NCI-H1105 (cell line): ENCODE measurements at regions not wholly inside any gene's neighbourhood (a gene's known extent, or its start where the extent isn't known, plus 50 kb on each side); places are given as distances from the start of the nearest gene placed in this dataset.
"Not testable (repeated sequence)": the region's sequence is repeated elsewhere in the genome, so short reads cannot be mapped to it uniquely, and the experiment has no call there.

Experiments used
- DNase-seq: peaks from one replicate; lab custom pipeline; 2025; lab: John Stamatoyannopoulos, UW

GRCh38 chr13:78085434-78086225 lies 167.0 kb upstream of the EDNRB start:
- no peak for DNase-seq

GRCh38 chr13:78084401-78084800 lies 165.8 kb upstream of the EDNRB start:
- no peak for DNase-seq

- no peak for DNase-seq
These were observed 159.5 kb upstream of the EDNRB start for GRCh38 chr13:78078168-78078567.

- DNase-seq = no peak
These were observed 148.7 kb upstream of the EDNRB start for GRCh38 chr13:78067290-78067689.

GRCh38 chr13:78065141-78065540 lies 146.5 kb upstream of the EDNRB start:
- DNase-seq = no peak

GRCh38 chr13:78061806-78062205 lies 143.2 kb upstream of the EDNRB start:
- DNase-seq = no peak

- no peak for DNase-seq
These were observed 142.3 kb upstream of the EDNRB start for GRCh38 chr13:78060966-78061365.

GRCh38 chr13:78056865-78057264 lies 138.2 kb upstream of the EDNRB start:
- not testable (repeated sequence) for DNase-seq

- DNase-seq = no peak
These were observed 135.5 kb upstream of the EDNRB start for GRCh38 chr13:78054157-78054556.

- DNase-seq = no peak
These were observed 128.5 kb upstream of the EDNRB start for GRCh38 chr13:78047151-78047550.

GRCh38 chr13:78046331-78046730 lies 127.7 kb upstream of the EDNRB start:
- no peak for DNase-seq

- no peak for DNase-seq
These were observed 127.3 kb upstream of the EDNRB start for GRCh38 chr13:78045916-78046315.

GRCh38 chr13:78041366-78041765 lies 122.7 kb upstream of the EDNRB start:
- DNase-seq = not testable (repeated sequence)

- no peak for DNase-seq
These were observed 121.7 kb upstream of the EDNRB start for GRCh38 chr13:78040205-78040830.

- no peak for DNase-seq
These were observed 118.2 kb upstream of the EDNRB start for GRCh38 chr13:78036841-78037240.

- DNase-seq = no peak
These were observed 116.9 kb upstream of the EDNRB start for GRCh38 chr13:78035500-78035899.

- no peak for DNase-seq
These were observed 114.9 kb upstream of the EDNRB start for GRCh38 chr13:78033509-78033908.

- no peak for DNase-seq
These were observed 113.5 kb upstream of the EDNRB start for GRCh38 chr13:78032132-78032531.

- DNase-seq = no peak
These were observed 111.8 kb upstream of the EDNRB start for GRCh38 chr13:78030341-78030896.

- DNase-seq = no peak
These were observed 111.3 kb upstream of the EDNRB start for GRCh38 chr13:78029901-78030300.

GRCh38 chr13:78028960-78029359 lies 110.3 kb upstream of the EDNRB start:
- no peak for DNase-seq

- DNase-seq = no peak
These were observed 106.4 kb upstream of the EDNRB start for GRCh38 chr13:78024996-78025395.

- DNase-seq = no peak
These were observed 103.7 kb upstream of the EDNRB start for GRCh38 chr13:78022164-78022877.
